ENCODE measurements at regions not wholly inside any gene's neighbourhood (a gene's known extent, or its start where the extent isn't known, plus 50 kb on each side); places are given as distances from the start of the nearest gene placed in this dataset.

DNA sequence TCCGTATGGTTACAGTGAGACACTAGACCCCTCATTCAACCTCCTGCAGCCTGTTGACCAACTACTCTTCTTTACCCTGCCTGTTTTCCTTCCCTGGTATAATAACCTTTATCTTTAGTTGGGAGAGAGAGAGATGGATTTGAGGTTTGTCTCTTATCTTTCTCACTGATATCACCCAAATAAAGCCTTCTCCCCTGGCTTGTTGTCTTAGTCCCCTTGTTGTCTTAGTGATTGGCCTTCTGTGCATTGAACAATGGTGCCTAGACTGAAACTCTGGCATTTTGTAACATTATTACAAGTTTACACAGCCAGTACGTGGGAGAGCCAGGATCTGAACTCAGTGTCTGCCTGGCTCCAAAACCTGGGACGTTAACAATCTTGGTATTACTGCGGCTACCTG is 560.8 kb downstream of the HS3ST4 start:
- DNase-seq (ENCODE audit: low spot score) (no peak), ATAC-seq (ENCODE audit: insufficient number of reproducible peaks, low FRiP score, low read depth) (no peak)
- Histone ChIP-seq H3K4me3 (no peak overlapping the region), H3K4me1 (ENCODE audit: control insufficient read depth in 1 of 2, low read depth in 2 of 2) (no peaks in the 10 kb centered on the region), H3K27me3 (replicated peaks; ENCODE audit: insufficient read depth) (no peaks in the 10 kb centered on the region), H3K36me3 (no peaks in the 10 kb centered on the region), H3K27ac (no peak overlapping the region), H3K9me3 (no peaks in the 10 kb centered on the region)
- TF ChIP-seq, protein P1, sequence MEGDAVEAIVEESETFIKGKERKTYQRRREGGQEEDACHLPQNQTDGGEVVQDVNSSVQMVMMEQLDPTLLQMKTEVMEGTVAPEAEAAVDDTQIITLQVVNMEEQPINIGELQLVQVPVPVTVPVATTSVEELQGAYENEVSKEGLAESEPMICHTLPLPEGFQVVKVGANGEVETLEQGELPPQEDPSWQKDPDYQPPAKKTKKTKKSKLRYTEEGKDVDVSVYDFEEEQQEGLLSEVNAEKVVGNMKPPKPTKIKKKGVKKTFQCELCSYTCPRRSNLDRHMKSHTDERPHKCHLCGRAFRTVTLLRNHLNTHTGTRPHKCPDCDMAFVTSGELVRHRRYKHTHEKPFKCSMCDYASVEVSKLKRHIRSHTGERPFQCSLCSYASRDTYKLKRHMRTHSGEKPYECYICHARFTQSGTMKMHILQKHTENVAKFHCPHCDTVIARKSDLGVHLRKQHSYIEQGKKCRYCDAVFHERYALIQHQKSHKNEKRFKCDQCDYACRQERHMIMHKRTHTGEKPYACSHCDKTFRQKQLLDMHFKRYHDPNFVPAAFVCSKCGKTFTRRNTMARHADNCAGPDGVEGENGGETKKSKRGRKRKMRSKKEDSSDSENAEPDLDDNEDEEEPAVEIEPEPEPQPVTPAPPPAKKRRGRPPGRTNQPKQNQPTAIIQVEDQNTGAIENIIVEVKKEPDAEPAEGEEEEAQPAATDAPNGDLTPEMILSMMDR (IDR thresholded peaks at IDR 0.05), result no peak

- no peaks in the 10 kb centered on the region for H3K36me3 ChIP-seq
These were observed 569.9 kb downstream of the HS3ST4 start for GRCh38 chr16:26261621-26262020.

GRCh38 chr16:26263406-26263805 is 571.6 kb downstream of the HS3ST4 start:
- Histone ChIP-seq H3K27me3 (replicated peaks; ENCODE audit: insufficient read depth) (no peaks in the 10 kb centered on the region), H3K36me3 (no peaks in the 10 kb centered on the region), H3K27ac (no peak overlapping the region), H3K9me3 (no peaks in the 10 kb centered on the region), H3K4me3 (no peak overlapping the region), H3K4me1 (ENCODE audit: control insufficient read depth in 1 of 2, low read depth in 2 of 2) (no peaks in the 10 kb centered on the region)
- TF ChIP-seq, protein P1 (IDR thresholded peaks at IDR 0.05), result no peak
- ATAC-seq (ENCODE audit: insufficient number of reproducible peaks, low FRiP score, low read depth), result no peak
- DNase-seq (ENCODE audit: low spot score), result no peak

More at GRCh38 chr16:26261621-26262020, 569.9 kb downstream of the HS3ST4 start:
- no peak overlapping the region for H3K4me3 ChIP-seq
- H3K27me3 ChIP-seq (replicated peaks; ENCODE audit: insufficient read depth), result no peaks in the 10 kb centered on the region
- H3K9me3 ChIP-seq, result no peaks in the 10 kb centered on the region
- H3K4me1 ChIP-seq (ENCODE audit: control insufficient read depth in 1 of 2, low read depth in 2 of 2), result no peaks in the 10 kb centered on the region
- TF ChIP-seq, protein P1 (IDR thresholded peaks at IDR 0.05), result no peak
- ATAC-seq (ENCODE audit: insufficient number of reproducible peaks, low FRiP score, low read depth), result no peak
- DNase-seq (ENCODE audit: low spot score), result no peak
- no peak overlapping the region for H3K27ac ChIP-seq

- no peaks in the 10 kb centered on the region for H3K9me3 ChIP-seq
- H3K27ac ChIP-seq, result no peak overlapping the region
- H3K4me1 ChIP-seq (ENCODE audit: control insufficient read depth in 1 of 2, low read depth in 2 of 2), result no peaks in the 10 kb centered on the region
- no peaks in the 10 kb centered on the region for H3K36me3 ChIP-seq
- DNase-seq (ENCODE audit: low spot score) (no peak), ATAC-seq (ENCODE audit: insufficient number of reproducible peaks, low FRiP score, low read depth) (no peak)
- TF ChIP-seq, protein P1 (IDR thresholded peaks at IDR 0.05), result no peak
- H3K27me3 ChIP-seq (replicated peaks; ENCODE audit: insufficient read depth), result no peaks in the 10 kb centered on the region
- H3K4me3 ChIP-seq, result no peak overlapping the region
These were observed 575.9 kb downstream of the HS3ST4 start for GRCh38 chr16:26267641-26268040.

DNA sequence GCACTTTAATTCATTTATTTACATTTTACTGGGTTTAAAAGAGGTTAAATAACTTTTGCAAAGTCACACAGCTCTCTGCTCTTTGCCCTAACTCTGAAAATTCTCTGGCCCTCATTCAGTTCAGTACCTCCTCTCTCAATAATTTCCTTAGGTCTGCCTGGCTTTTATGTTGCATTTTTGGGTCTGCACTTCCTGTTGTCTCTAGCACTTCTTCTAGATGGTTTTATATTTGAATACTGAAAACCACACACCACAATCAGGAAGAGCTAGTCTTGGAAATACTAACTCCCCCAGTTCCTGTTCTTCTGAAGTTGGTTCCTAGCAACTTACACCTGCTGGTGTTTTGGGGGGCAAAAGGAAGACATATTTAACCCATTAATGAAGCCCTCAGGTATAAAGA is 577.9 kb downstream of the HS3ST4 start:
- no peaks in the 10 kb centered on the region for H3K4me1 ChIP-seq (ENCODE audit: control insufficient read depth in 1 of 2, low read depth in 2 of 2)
- no peaks in the 10 kb centered on the region for H3K9me3 ChIP-seq
- no peaks in the 10 kb centered on the region for H3K36me3 ChIP-seq
- H3K27me3 ChIP-seq (replicated peaks; ENCODE audit: insufficient read depth), result no peaks in the 10 kb centered on the region
- no peak overlapping the region for H3K4me3 ChIP-seq
- TF ChIP-seq, protein P1 (IDR thresholded peaks at IDR 0.05), result no peak
- DNase-seq (ENCODE audit: low spot score) (no peak), ATAC-seq (ENCODE audit: insufficient number of reproducible peaks, low FRiP score, low read depth) (no peak)
- no peak overlapping the region for H3K27ac ChIP-seq
